Memory B cell (primary cell): ENCODE measurements at regions not wholly inside any gene's neighbourhood (a gene's known extent, or its start where the extent isn't known, plus 50 kb on each side); places are given as distances from the start of the nearest gene placed in this dataset.
A peak's percentile ranks its signal among the peaks of the same experiment; 100 is the strongest.

Source experiments
- ATAC-seq: fragments of 150-1000 bp; cut with Tn5 transposase; 2 replicates; pipeline ENCODE4 v1.10.0; 2021; ENCODE audit warnings: low read depth, mild to moderate bottlenecking, moderate library complexity
- DNase-seq, 2 donors: peaks; one replicate each; pipeline ENCODE4 v3.0.0; 2022; ENCODE audit warnings: low spot score in 2 of 2
- H3K27ac Mint-ChIP-seq: one replicate; pipeline ENCODE4 v1.8.0; 2022; ENCODE audit warnings: mild to moderate bottlenecking, moderate library complexity, mixed read lengths
- H3K27me3 Mint-ChIP-seq: one replicate; pipeline ENCODE4 v1.8.0; 2022; ENCODE audit warnings: mixed read lengths
- H3K36me3 Mint-ChIP-seq: one replicate; pipeline ENCODE4 v1.8.0; 2022; ENCODE audit warnings: mild to moderate bottlenecking, mixed read lengths
- H3K4me1 Mint-ChIP-seq: one replicate; pipeline ENCODE4 v1.8.0; 2022; ENCODE audit warnings: mixed read lengths
- H3K4me3 Mint-ChIP-seq: one replicate; pipeline ENCODE4 v1.8.0; 2022; ENCODE audit warnings: mild to moderate bottlenecking, moderate library complexity, mixed read lengths
- H3K9me3 Mint-ChIP-seq: one replicate; pipeline ENCODE4 v1.8.0; 2022; ENCODE audit warnings: mixed read lengths

DNA sequence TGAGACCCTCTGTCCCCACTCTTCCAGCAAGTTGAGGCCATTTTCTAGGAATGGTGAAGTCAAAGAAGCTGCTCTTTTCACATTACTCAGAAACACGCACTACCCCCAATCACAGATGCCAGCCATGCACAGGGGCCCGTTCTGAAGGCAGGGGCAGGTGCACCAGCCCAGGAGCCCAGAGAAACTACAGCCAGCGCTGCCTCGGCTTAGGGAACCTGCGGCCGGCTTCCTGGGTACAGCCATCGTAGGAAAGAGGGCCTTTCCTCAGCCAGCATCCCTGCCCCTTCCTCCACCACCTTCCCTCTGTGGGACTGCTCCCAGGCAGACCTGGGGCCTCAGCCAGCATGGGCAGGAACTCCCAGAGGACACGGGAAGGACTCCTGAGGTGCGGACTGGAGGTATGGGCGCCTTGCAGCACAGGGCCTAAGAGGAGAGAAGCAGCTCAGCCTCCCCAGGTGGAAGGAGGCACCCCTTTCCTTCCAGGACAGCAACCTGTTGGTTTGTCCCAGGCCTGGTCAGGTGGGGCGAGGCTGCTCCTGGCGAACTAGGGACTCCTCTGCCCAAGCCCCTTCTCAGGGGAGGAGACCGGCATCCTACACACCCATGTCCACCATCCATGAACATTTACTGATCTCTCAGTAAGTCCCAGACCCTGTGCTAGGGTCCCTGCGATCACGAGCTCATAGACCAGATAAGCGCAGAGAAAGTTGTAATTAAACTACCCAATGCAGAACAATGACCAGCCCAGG is 99.0 kb upstream of the ID2 start:
- Mint-ChIP-seq H3K4me1 (peaks cover 25% of the 10 kb centered on the region), H3K27ac (peak overlapping the region; percentile 65), H3K4me3 (peak overlapping the region; percentile 29), H3K36me3 (no peaks in the 10 kb centered on the region), H3K9me3 (no peaks in the 10 kb centered on the region), H3K27me3 (peaks cover 4% of the 10 kb centered on the region)
- ATAC-seq (no peak), DNase-seq (no peak)

GRCh38 chr2:8583400-8584173 is 98.3 kb upstream of the ID2 start:
- peaks cover 4% of the 10 kb centered on the region for H3K27me3 Mint-ChIP-seq
- H3K27ac Mint-ChIP-seq = peak overlapping the region; percentile 55
- no peaks in the 10 kb centered on the region for H3K9me3 Mint-ChIP-seq
- peak overlapping the region; percentile 75 for H3K4me3 Mint-ChIP-seq
- DNase-seq (peak; percentile 75 to 93), ATAC-seq (peak; percentile 86)
- H3K4me1 Mint-ChIP-seq = peaks cover 18% of the 10 kb centered on the region
- H3K36me3 Mint-ChIP-seq = no peaks in the 10 kb centered on the region

GRCh38 chr2:8584174-8585066 is 97.4 kb upstream of the ID2 start:
- Mint-ChIP-seq H3K4me1 (peaks cover 13% of the 10 kb centered on the region), H3K4me3 (peak overlapping the region; percentile 75), H3K27ac (no peak overlapping the region), H3K27me3 (peaks cover 7% of the 10 kb centered on the region), H3K9me3 (no peaks in the 10 kb centered on the region), H3K36me3 (no peaks in the 10 kb centered on the region)
- no peak for DNase-seq
- ATAC-seq = no peak

DNA sequence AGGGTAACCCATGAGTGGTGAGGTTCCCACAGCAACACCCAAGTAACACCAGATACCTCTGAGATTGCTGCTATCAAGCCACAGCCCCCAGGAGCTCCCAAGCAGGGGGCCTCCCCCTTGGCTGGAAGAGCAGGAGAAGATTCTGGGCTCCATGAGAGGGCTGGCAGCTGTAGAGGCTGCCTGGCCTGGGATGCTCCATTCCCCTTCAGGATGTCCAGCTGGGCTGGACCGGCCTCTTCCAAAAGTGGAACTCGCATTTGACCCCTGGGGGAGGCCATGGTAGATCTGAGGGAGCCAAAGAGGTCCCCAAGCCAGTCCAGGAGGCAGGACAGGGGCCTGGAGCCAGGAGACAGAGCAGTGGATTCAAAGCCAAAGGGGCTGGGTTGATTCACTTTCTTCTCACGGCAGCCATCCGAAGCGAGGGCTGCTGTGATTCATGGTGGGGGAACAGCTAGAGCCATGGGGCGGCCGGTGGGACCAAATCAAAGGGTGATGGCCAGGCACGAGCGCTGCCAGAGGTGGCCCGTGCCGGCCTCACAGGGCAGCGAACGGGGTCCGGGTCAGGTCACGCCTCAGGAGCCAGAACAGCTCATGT is 95.3 kb upstream of the ID2 start:
- no peaks in the 10 kb centered on the region for H3K36me3 Mint-ChIP-seq
- H3K9me3 Mint-ChIP-seq = no peaks in the 10 kb centered on the region
- H3K4me1 Mint-ChIP-seq = peaks cover 7% of the 10 kb centered on the region
- no peak for DNase-seq
- peaks cover 11% of the 10 kb centered on the region for H3K27me3 Mint-ChIP-seq
- H3K4me3 Mint-ChIP-seq = no peak overlapping the region
- no peak overlapping the region for H3K27ac Mint-ChIP-seq
- no peak for ATAC-seq

DNA sequence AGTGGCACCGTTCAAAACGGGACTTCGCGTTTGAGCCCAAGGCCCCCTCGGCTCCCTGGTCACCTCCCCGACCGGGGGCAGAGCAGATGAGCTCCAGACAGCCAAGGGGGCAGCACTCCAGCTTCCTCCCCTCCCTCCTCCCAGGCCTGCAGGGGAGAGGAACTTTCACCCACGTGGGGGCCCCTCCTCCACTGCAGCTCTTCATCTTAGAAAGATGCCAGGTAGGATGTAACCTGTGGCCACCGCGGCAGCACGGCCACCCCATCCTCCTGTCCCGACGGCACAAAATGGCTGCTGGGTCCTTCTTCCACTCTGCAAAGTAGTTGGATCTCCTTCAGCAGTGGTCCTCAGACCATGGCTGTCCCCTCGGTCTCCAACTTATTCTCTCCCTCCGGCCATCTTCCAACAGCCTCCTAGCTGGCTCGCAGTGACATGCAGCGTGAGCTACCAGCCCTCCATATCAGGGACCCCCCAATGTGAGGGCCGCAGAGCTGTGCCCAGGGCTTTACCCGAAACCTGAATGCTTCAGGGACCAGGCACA is 94.5 kb upstream of the ID2 start:
- ATAC-seq = no peak

DNA sequence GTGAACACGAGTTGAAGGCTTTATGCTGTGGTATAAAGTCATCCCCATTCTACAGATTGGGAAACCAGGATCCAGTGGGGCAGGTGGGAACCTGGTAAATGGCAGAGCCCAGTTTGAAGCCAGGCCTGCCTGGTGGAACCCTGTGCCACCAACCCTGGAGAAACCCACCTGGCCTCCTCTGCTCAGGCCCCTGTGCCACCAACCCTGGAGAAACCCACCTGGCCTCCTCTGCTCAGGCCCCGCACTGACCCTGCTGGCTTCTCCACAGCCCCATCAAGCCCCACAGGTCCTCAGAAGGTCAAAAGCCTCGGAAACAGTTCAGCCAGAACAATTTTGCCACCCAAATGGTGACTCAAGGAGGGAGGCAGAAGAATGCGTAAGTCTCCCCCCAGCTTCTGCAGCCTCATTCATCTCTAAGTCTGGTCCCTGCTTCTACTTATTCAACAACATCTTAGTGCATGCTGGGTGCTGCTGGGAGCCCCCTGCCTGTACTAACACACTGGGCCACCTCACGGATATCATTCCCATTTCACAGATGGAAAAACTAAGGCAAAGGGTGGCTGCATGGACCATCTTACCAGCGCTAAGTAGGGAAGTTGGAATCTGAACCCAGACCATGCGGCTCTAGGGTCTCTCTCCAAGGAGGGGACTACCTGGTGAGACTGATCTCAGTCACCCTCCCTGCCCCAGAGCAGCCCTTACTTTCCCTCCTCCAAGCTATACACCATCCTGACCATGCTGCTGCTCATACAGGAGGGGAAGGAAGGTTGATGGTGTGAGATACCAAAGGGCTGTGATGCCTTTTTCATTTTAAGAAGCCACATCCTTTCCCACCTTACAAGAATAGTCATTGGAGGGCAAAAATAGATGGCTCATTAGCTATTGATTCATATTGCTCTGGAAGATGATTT is 93.7 kb upstream of the ID2 start:
- Mint-ChIP-seq H3K27me3 (peaks cover 11% of the 10 kb centered on the region), H3K36me3 (no peaks in the 10 kb centered on the region), H3K4me1 (peaks cover 7% of the 10 kb centered on the region), H3K4me3 (no peak overlapping the region), H3K27ac (no peak overlapping the region), H3K9me3 (no peaks in the 10 kb centered on the region)
- DNase-seq (no peak), ATAC-seq (no peak)

More for the DNA sequence above, 94.5 kb upstream of the ID2 start:
- Mint-ChIP-seq H3K36me3 (no peaks in the 10 kb centered on the region), H3K4me1 (peaks cover 7% of the 10 kb centered on the region), H3K9me3 (no peaks in the 10 kb centered on the region), H3K4me3 (no peak overlapping the region), H3K27me3 (peaks cover 11% of the 10 kb centered on the region), H3K27ac (no peak overlapping the region)
- no peak for DNase-seq

DNA sequence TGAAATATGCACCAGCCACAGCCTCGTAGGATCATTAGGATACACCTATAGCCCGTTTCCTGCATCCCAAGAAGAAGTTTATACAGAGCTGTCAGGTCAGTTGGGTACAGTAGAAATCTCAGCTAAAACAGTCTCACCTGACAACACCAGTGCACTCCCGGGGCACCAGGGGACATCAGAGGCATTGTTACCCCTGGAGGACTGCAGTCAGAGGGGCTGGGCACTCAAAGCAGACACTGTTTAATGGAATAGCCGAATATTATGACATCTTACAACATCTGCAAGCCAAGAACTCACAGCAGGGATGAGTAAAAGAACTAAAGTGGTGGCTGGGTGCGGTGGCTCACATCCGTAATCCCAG is 93.0 kb upstream of the ID2 start:
- H3K27ac Mint-ChIP-seq = no peak overlapping the region
- H3K4me1 Mint-ChIP-seq = peaks cover 6% of the 10 kb centered on the region
- no peaks in the 10 kb centered on the region for H3K36me3 Mint-ChIP-seq
- H3K27me3 Mint-ChIP-seq = peaks cover 16% of the 10 kb centered on the region
- no peak overlapping the region for H3K4me3 Mint-ChIP-seq
- DNase-seq (no peak), ATAC-seq (no peak)
- no peaks in the 10 kb centered on the region for H3K9me3 Mint-ChIP-seq

DNA sequence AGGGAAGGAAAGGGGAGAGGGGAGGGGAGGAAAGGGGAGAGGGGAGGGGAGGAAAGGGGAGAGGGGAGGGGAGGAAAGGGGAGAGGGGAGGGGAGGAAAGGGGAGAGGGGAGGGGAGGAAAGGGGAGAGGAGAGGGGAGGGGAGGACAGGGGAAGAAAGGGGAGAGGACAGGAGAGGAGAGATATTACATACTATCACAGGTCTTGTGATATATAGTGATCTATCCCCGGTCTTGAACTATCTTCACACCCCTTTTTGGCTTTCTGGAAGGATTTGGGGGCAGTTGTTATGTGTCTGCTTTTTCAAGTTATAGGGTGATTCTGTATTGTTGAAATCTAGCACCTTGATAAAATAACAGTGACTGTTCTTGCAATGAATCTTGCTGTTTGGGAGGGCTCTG is 92.1 kb upstream of the ID2 start:
- Mint-ChIP-seq H3K4me3 (no peak overlapping the region), H3K4me1 (peaks cover 3% of the 10 kb centered on the region)

DNA sequence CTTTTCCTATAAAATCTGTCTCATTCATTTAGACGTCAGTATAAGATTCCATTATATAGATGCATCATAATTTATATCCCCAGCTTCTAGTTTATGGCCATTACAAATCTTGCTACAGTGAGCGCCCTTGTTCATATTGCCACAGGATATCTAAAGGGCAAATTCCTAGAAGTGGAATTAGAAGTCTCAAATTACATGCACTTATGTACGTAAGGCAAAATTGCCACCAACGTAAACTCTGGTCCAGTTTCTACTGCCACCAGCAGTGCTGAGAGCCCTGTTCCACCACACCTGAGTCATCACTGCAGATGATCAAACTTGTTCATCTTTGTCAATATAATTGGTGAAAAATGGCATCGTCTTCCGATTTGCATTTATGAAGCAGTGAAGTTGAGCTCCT is 90.9 kb upstream of the ID2 start:
- H3K4me1 Mint-ChIP-seq = no peaks in the 10 kb centered on the region

More for the DNA sequence above, 92.1 kb upstream of the ID2 start:
- no peak for DNase-seq
- H3K36me3 Mint-ChIP-seq = no peaks in the 10 kb centered on the region
- H3K9me3 Mint-ChIP-seq = no peaks in the 10 kb centered on the region
- no peak for ATAC-seq
- no peak overlapping the region for H3K27ac Mint-ChIP-seq
- H3K27me3 Mint-ChIP-seq = peaks cover 18% of the 10 kb centered on the region

DNA sequence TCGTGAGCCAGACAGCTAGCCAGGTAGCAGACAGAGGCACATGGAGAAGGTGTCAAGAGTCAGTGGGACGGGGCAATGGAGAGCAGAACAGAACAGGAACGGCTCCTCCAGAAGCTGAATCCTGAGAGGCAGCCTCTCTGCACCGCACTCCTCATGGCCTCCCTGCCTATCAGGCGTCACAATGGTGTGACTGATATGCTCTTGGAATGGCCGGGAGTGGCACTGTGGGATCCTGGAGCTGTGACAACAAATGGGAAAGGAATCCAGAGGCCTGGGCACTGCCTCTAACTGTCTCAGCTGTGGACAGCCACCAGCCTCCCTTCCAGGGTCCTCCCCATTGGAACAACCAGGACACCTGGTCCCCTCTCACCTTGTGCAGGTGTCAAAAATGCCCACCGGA is 89.1 kb upstream of the ID2 start:
- peaks cover 24% of the 10 kb centered on the region for H3K27me3 Mint-ChIP-seq
- DNase-seq (no peak), ATAC-seq (no peak)
- peaks cover 8% of the 10 kb centered on the region for H3K4me1 Mint-ChIP-seq
- H3K9me3 Mint-ChIP-seq = no peaks in the 10 kb centered on the region
- H3K36me3 Mint-ChIP-seq = no peaks in the 10 kb centered on the region
- no peak overlapping the region for H3K4me3 Mint-ChIP-seq
- no peak overlapping the region for H3K27ac Mint-ChIP-seq

More for the DNA sequence above, 90.9 kb upstream of the ID2 start:
- Mint-ChIP-seq H3K9me3 (no peaks in the 10 kb centered on the region), H3K4me3 (no peak overlapping the region), H3K36me3 (no peaks in the 10 kb centered on the region), H3K27me3 (peaks cover 15% of the 10 kb centered on the region), H3K27ac (no peak overlapping the region)
- no peak for ATAC-seq
- no peak for DNase-seq

GRCh38 chr2:8593243-8593642 is 88.6 kb upstream of the ID2 start:
- peaks cover 8% of the 10 kb centered on the region for H3K4me1 Mint-ChIP-seq
- peaks cover 24% of the 10 kb centered on the region for H3K27me3 Mint-ChIP-seq

GRCh38 chr2:8594731-8595427 is 87.0 kb upstream of the ID2 start:
- H3K36me3 Mint-ChIP-seq = no peaks in the 10 kb centered on the region
- H3K27ac Mint-ChIP-seq = no peak overlapping the region
- H3K27me3 Mint-ChIP-seq = peaks cover 23% of the 10 kb centered on the region
- H3K4me3 Mint-ChIP-seq = no peak overlapping the region
- DNase-seq = no peak
- peaks cover 8% of the 10 kb centered on the region for H3K4me1 Mint-ChIP-seq
- ATAC-seq = no peak
- H3K9me3 Mint-ChIP-seq = no peaks in the 10 kb centered on the region

More at GRCh38 chr2:8593243-8593642, 88.6 kb upstream of the ID2 start:
- H3K27ac Mint-ChIP-seq = no peak overlapping the region
- ATAC-seq (no peak), DNase-seq (no peak)
- H3K4me3 Mint-ChIP-seq = no peak overlapping the region
- no peaks in the 10 kb centered on the region for H3K9me3 Mint-ChIP-seq
- H3K36me3 Mint-ChIP-seq = no peaks in the 10 kb centered on the region
